GM19043 (cell line): ENCODE measurements at regions not wholly inside any gene's neighbourhood (a gene's known extent, or its start where the extent isn't known, plus 50 kb on each side); places are given as distances from the start of the nearest gene placed in this dataset.

Source experiments
- ATAC-seq: cut with Tn5 transposase; IDR thresholded peaks from one replicate; pipeline ENCODE4 v1.9.1; 2021; ENCODE audit warnings: low read depth; ENCODE audit not compliant: unreplicated experiment

GRCh38 chr4:107255596-107255995 lies 219.5 kb upstream of the DKK2 start:
- no peak for ATAC-seq

- no peak for ATAC-seq
Measured at GRCh38 chr4:107255114-107255513, 219.0 kb upstream of the DKK2 start.

GRCh38 chr4:107253579-107254068 lies 217.5 kb upstream of the DKK2 start:
- ATAC-seq: no peak

- no peak for ATAC-seq
Measured at GRCh38 chr4:107253090-107253489, 217.0 kb upstream of the DKK2 start.

GRCh38 chr4:107252571-107252970 lies 216.5 kb upstream of the DKK2 start:
- ATAC-seq: no peak

- ATAC-seq: no peak
Measured at GRCh38 chr4:107248571-107248970, 212.5 kb upstream of the DKK2 start.

- no peak for ATAC-seq
Measured at GRCh38 chr4:107247738-107248137, 211.6 kb upstream of the DKK2 start.

GRCh38 chr4:107246761-107247160 lies 210.6 kb upstream of the DKK2 start:
- no peak for ATAC-seq

GRCh38 chr4:107243141-107243781 lies 207.1 kb upstream of the DKK2 start:
- no peak for ATAC-seq

- no peak for ATAC-seq
Measured at GRCh38 chr4:107220976-107221375, 184.9 kb upstream of the DKK2 start.

- ATAC-seq: no peak
Measured at GRCh38 chr4:107219681-107220080, 183.6 kb upstream of the DKK2 start.

GRCh38 chr4:107216379-107216778 lies 180.3 kb upstream of the DKK2 start:
- ATAC-seq: no peak

- no peak for ATAC-seq
Measured at GRCh38 chr4:107215222-107215621, 179.1 kb upstream of the DKK2 start.

- no peak for ATAC-seq
Measured at GRCh38 chr4:107213880-107214279, 177.8 kb upstream of the DKK2 start.

GRCh38 chr4:107213410-107213809 lies 177.3 kb upstream of the DKK2 start:
- ATAC-seq: no peak

GRCh38 chr4:107212565-107212964 lies 176.5 kb upstream of the DKK2 start:
- no peak for ATAC-seq

GRCh38 chr4:107210450-107211239 lies 174.5 kb upstream of the DKK2 start:
- ATAC-seq: no peak

GRCh38 chr4:107203733-107204132 lies 167.6 kb upstream of the DKK2 start:
- ATAC-seq: no peak

- no peak for ATAC-seq
Measured at GRCh38 chr4:107202744-107203143, 166.6 kb upstream of the DKK2 start.

GRCh38 chr4:107197121-107197520 lies 161.0 kb upstream of the DKK2 start:
- no peak for ATAC-seq

GRCh38 chr4:107196312-107196711 lies 160.2 kb upstream of the DKK2 start:
- no peak for ATAC-seq

GRCh38 chr4:107194005-107194404 lies 157.9 kb upstream of the DKK2 start:
- no peak for ATAC-seq
